ENCODE measurements at regions not wholly inside any gene's neighbourhood (a gene's known extent, or its start where the extent isn't known, plus 50 kb on each side); places are given as distances from the start of the nearest gene placed in this dataset.
A peak's percentile ranks its signal among the peaks of the same experiment; 100 is the strongest.

GRCh38 chr3:66729687-66730393 lies 229.0 kb upstream of the LRIG1 start:
- H3K4me3 ChIP-seq (replicated peaks in 1 of 2; ENCODE audit: low read depth in 2 of 2, low read length in 2 of 2) = no peak overlapping the region
- TF ChIP-seq CTCF (IDR thresholded peaks at IDR 0.05; ENCODE audit: low read depth, low read length) = no peak
- no peak for DNase-seq (ENCODE audit: low read depth in 2 of 2)

- peak; percentile 39 to 74 for DNase-seq (ENCODE audit: low read depth in 2 of 2)
- no peak overlapping the region for H3K4me3 ChIP-seq (replicated peaks in 1 of 2; ENCODE audit: low read depth in 2 of 2, low read length in 2 of 2)
- TF ChIP-seq CTCF (IDR thresholded peaks at IDR 0.05; ENCODE audit: low read depth, low read length) = no peak
Measured at GRCh38 chr3:66738625-66739365, 238.0 kb upstream of the LRIG1 start.

GRCh38 chr3:66740260-66740659 lies 239.4 kb upstream of the LRIG1 start:
- DNase-seq (ENCODE audit: low read depth in 2 of 2) = no peak
- H3K4me3 ChIP-seq (replicated peaks in 1 of 2; ENCODE audit: low read depth in 2 of 2, low read length in 2 of 2) = no peak overlapping the region
- no peak for TF ChIP-seq CTCF (IDR thresholded peaks at IDR 0.05; ENCODE audit: low read depth, low read length)

- no peak overlapping the region for H3K4me3 ChIP-seq (replicated peaks in 1 of 2; ENCODE audit: low read depth in 2 of 2, low read length in 2 of 2)
- DNase-seq (ENCODE audit: low read depth in 2 of 2) = no peak
- no peak for TF ChIP-seq CTCF (IDR thresholded peaks at IDR 0.05; ENCODE audit: low read depth, low read length)
Measured at GRCh38 chr3:66744521-66744920, 243.7 kb upstream of the LRIG1 start.

- DNase-seq (ENCODE audit: low read depth in 2 of 2) = peak in 1 of 2 donors; percentile 16
- no peak for TF ChIP-seq CTCF (IDR thresholded peaks at IDR 0.05; ENCODE audit: low read depth, low read length)
- H3K4me3 ChIP-seq (replicated peaks in 1 of 2; ENCODE audit: low read depth in 2 of 2, low read length in 2 of 2) = no peak overlapping the region
Measured at GRCh38 chr3:66744986-66745385, 244.2 kb upstream of the LRIG1 start.

- no peak for DNase-seq (ENCODE audit: low read depth in 2 of 2)
- TF ChIP-seq CTCF (IDR thresholded peaks at IDR 0.05; ENCODE audit: low read depth, low read length) = no peak
- no peak overlapping the region for H3K4me3 ChIP-seq (replicated peaks in 1 of 2; ENCODE audit: low read depth in 2 of 2, low read length in 2 of 2)
Measured at GRCh38 chr3:66747261-66747660, 246.4 kb upstream of the LRIG1 start.

All from cardiac fibroblast (primary cell).